ENCODE measurements at regions not wholly inside any gene's neighbourhood (a gene's known extent, or its start where the extent isn't known, plus 50 kb on each side); places are given as distances from the start of the nearest gene placed in this dataset.

DNA sequence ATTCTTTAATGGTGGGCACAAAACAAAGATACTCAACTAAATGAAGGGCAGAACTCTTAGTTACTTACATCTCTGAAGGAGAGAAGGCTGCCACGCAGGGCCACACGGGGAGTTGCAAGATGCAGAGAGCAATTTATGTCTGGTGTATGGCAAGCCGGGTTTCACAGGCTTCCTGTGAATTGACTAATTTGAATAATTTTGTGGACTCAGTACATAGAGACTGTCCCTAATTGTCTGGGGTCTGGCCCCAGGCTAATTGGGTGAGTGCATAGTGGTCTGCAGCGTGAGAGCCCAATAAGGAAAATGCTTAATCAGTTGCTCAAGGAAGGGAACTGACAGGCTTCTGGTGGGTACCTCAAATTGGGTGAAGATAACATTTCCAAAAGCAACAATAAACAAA is 205.7 kb downstream of the OTOR start:
- TF ChIP-seq, protein P1, sequence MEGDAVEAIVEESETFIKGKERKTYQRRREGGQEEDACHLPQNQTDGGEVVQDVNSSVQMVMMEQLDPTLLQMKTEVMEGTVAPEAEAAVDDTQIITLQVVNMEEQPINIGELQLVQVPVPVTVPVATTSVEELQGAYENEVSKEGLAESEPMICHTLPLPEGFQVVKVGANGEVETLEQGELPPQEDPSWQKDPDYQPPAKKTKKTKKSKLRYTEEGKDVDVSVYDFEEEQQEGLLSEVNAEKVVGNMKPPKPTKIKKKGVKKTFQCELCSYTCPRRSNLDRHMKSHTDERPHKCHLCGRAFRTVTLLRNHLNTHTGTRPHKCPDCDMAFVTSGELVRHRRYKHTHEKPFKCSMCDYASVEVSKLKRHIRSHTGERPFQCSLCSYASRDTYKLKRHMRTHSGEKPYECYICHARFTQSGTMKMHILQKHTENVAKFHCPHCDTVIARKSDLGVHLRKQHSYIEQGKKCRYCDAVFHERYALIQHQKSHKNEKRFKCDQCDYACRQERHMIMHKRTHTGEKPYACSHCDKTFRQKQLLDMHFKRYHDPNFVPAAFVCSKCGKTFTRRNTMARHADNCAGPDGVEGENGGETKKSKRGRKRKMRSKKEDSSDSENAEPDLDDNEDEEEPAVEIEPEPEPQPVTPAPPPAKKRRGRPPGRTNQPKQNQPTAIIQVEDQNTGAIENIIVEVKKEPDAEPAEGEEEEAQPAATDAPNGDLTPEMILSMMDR (conservative IDR thresholded peaks at IDR 0.05; ENCODE audit: low read length): no peak
- no peak for DNase-seq (ENCODE audit: low read depth)
- H3K4me3 ChIP-seq (ENCODE audit: low read length): no peak overlapping the region

DNA sequence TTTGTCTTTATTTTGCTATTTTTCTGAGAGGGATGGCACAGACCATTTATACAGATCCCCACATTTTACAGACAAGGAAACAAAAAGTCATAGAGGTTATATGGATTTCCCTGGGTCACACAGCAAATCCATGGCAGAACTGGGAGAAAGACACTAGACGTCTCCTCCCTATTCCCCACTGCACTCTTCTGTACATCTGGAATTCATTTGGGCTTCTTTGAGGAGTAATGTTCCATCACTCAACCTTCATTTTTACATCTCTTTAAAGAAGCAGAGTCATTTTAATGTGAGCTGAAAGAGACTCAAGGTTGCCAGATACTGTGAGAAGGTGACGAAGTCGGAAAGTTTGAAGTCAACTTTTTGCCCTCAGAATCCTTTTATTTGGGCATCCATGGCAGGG is 207.3 kb downstream of the OTOR start:
- no peak overlapping the region for H3K4me3 ChIP-seq (ENCODE audit: low read length)
- TF ChIP-seq, protein P1 (conservative IDR thresholded peaks at IDR 0.05; ENCODE audit: low read length): no peak
- no peak for DNase-seq (ENCODE audit: low read depth)

DNA sequence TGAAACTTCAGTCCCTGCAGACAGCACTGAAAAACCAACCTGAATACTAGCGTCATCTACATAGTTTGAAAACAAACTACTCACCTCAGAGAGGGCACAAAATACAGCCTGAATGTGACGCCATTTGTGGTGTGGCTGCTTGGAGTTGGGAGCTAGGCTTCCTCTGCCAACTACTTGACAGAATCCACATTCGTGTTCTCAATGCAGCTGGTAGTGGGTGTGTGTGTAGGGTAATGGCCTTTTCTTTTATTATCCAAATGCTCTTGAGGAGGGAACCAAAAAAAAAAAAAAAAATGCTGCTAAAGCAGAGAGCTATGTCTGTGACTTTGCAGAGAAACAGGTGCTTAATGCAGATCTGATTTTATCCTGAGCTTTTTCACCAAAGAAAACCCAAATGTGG is 207.8 kb downstream of the OTOR start:
- TF ChIP-seq, protein P1 (conservative IDR thresholded peaks at IDR 0.05; ENCODE audit: low read length): no peak
- no peak for DNase-seq (ENCODE audit: low read depth)
- H3K4me3 ChIP-seq (ENCODE audit: low read length): no peak overlapping the region

DNA sequence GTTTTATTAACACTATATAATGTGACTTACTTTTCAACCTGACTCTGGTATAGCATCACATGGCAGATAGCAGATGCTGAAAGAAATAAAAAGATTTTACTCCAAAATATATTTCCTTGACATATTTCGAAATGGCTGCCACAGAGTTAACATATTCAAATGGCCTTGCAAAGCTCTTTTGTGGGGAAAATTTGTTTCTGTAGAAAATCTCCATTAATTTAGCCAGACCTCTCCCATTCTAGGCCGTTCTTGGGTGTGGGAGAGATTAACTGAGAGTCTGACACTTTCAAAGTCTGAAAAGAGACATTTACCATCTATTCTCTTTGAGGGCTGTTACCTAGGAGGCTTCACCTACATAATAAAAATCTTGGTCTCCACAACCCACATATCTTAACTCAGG is 217.2 kb downstream of the OTOR start:
- TF ChIP-seq, protein P1 (conservative IDR thresholded peaks at IDR 0.05; ENCODE audit: low read length): no peak

DNA sequence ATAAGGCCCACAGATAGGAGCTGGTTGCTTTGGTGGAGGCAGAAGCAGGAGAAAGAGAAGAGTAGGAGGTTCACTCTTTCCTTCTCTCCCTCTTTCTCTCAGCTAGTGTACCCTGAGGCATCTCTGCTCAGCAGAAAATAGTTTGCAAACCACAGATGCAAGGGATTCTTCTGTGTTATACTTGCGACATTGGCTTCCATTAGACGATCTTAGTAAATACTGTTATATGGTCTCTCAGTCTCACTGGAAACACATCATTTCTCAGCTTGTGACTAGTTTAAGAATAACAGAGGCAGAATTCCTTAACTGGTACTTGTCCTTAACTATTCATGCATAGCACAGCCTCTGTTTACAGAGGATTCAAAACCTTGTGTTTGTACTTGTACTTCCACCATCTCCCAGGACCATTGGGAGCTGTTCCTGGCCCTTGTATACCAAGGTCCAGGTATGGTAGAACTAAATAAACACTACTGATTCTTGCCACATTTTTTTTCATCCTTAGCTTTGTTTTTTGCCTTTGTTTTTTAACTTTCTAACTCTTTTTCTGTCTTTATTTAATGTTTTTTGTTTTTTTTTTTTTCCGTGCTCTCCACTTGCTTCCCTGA is 218.2 kb downstream of the OTOR start:
- H3K4me3 ChIP-seq (ENCODE audit: low read length): no peak overlapping the region
- no peak for DNase-seq (ENCODE audit: low read depth)
- TF ChIP-seq, protein P1 (conservative IDR thresholded peaks at IDR 0.05; ENCODE audit: low read length): no peak

More for the DNA sequence above, 217.2 kb downstream of the OTOR start:
- no peak for DNase-seq (ENCODE audit: low read depth)
- H3K4me3 ChIP-seq (ENCODE audit: low read length): no peak overlapping the region

DNA sequence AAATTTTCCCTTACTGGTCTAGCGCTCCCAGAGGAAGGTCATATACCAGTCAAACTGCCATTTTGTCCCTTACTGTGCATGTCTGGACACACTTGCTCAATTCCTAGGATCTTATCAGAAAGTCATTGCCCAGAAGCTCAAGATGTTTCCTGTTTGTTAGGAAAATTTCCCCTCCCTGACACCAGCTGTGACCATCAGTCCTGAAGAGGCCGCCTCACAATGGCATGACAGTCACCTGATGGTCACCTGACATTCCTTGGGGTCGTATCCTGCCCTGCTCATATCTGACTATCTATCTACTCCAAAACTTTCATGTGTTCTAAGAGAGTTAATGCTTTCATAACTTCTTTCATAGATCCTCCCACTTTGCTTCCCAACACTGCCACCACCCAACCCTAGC is 219.9 kb downstream of the OTOR start:
- no peak for DNase-seq (ENCODE audit: low read depth)
- TF ChIP-seq, protein P1 (conservative IDR thresholded peaks at IDR 0.05; ENCODE audit: low read length): no peak
- no peak overlapping the region for H3K4me3 ChIP-seq (ENCODE audit: low read length)

DNA sequence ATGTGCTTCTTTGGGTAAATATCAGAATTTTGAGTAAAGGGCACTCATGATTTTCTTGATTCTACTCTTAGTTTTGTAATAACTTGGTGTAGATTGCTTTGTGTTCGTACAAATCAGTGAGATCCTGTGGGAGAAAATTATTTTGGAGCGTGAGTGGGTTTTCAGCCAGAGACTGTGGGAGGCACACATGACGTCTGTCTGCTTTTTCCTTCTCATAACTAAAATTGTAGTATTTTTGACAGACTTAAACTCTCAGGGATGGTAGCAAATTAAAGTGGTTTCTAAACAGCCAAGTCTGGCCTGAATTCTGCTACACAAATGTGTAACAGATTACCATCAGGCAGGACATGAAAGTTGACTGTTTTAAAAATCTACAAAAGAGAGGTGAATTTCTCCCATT is 222.6 kb downstream of the OTOR start:
- no peak for DNase-seq (ENCODE audit: low read depth)
- H3K4me3 ChIP-seq (ENCODE audit: low read length): no peak overlapping the region
- TF ChIP-seq, protein P1 (conservative IDR thresholded peaks at IDR 0.05; ENCODE audit: low read length): no peak
